Chondrocyte (in vitro differentiated cells): ENCODE measurements at regions not wholly inside any gene's neighbourhood (a gene's known extent, or its start where the extent isn't known, plus 50 kb on each side); places are given as distances from the start of the nearest gene placed in this dataset.

Experiments used
- DNase-seq: peaks from one replicate; pipeline ENCODE4 v3.0.0; 2021; ENCODE audit warnings: mixed read lengths, low spot score
- H3K27ac Mint-ChIP-seq: one replicate; pipeline ENCODE4 v1.8.0; 2021; ENCODE audit warnings: mild to moderate bottlenecking, moderate library complexity, mixed read lengths; ENCODE audit not compliant: unreplicated experiment
- H3K27me3 Mint-ChIP-seq: 2 replicates; pipeline ENCODE4 v1.8.0; 2021; ENCODE audit warnings: low read depth, mixed read lengths
- H3K36me3 Mint-ChIP-seq: 2 replicates; pipeline ENCODE4 v1.8.0; 2021; ENCODE audit warnings: low read depth, mixed read lengths
- H3K4me1 Mint-ChIP-seq: 2 replicates; pipeline ENCODE4 v1.8.0; 2021; ENCODE audit warnings: low read depth, mild to moderate bottlenecking, mixed read lengths
- H3K4me3 Mint-ChIP-seq: one replicate; pipeline ENCODE4 v1.8.0; 2021; ENCODE audit warnings: mild to moderate bottlenecking, moderate library complexity, mixed read lengths; ENCODE audit not compliant: unreplicated experiment
- H3K9me3 Mint-ChIP-seq: 2 replicates; pipeline ENCODE4 v1.8.0; 2021; ENCODE audit warnings: low read depth, mixed read lengths
- CTCF ChIP-seq: fragments of 200-600 bp; sonication (generic); IDR thresholded peaks from 2 replicates; pipeline ENCODE4 v1.5.0; 2021; ENCODE audit warnings: antibody characterized with exemption, mild to moderate bottlenecking, moderate library complexity

- DNase-seq = no peak
- Mint-ChIP-seq H3K36me3 (no peaks in the 10 kb centered on the region), H3K4me3 (no peak overlapping the region), H3K27me3 (no peaks in the 10 kb centered on the region), H3K4me1 (no peaks in the 10 kb centered on the region), H3K27ac (no peak overlapping the region), H3K9me3 (peaks cover 8% of the 10 kb centered on the region)
- no peak for TF ChIP-seq CTCF
Measured at GRCh38 chr21:20259031-20259867, 739.0 kb upstream of the NCAM2 start.

GRCh38 chr21:20260124-20260523, 738.1 kb upstream of the NCAM2 start:
- TF ChIP-seq CTCF = no peak
- DNase-seq = no peak
- H3K4me3 Mint-ChIP-seq = no peak overlapping the region
- peaks cover 12% of the 10 kb centered on the region for H3K9me3 Mint-ChIP-seq
- no peaks in the 10 kb centered on the region for H3K4me1 Mint-ChIP-seq
- H3K36me3 Mint-ChIP-seq = no peaks in the 10 kb centered on the region
- no peaks in the 10 kb centered on the region for H3K27me3 Mint-ChIP-seq
- H3K27ac Mint-ChIP-seq = no peak overlapping the region

- Mint-ChIP-seq H3K36me3 (no peaks in the 10 kb centered on the region), H3K27ac (no peak overlapping the region), H3K4me3 (no peak overlapping the region), H3K27me3 (no peaks in the 10 kb centered on the region), H3K4me1 (no peaks in the 10 kb centered on the region), H3K9me3 (peaks cover 12% of the 10 kb centered on the region)
- TF ChIP-seq CTCF = no peak
- no peak for DNase-seq
Measured at GRCh38 chr21:20261364-20261763, 736.8 kb upstream of the NCAM2 start.

GRCh38 chr21:20265707-20266440, 732.3 kb upstream of the NCAM2 start:
- Mint-ChIP-seq H3K36me3 (no peaks in the 10 kb centered on the region), H3K4me1 (no peaks in the 10 kb centered on the region), H3K4me3 (no peak overlapping the region), H3K27ac (no peak overlapping the region), H3K9me3 (peaks cover 12% of the 10 kb centered on the region), H3K27me3 (no peaks in the 10 kb centered on the region)
- no peak for DNase-seq
- TF ChIP-seq CTCF = no peak

GRCh38 chr21:20266441-20266710, 731.8 kb upstream of the NCAM2 start:
- Mint-ChIP-seq H3K4me1 (no peaks in the 10 kb centered on the region), H3K4me3 (no peak overlapping the region), H3K27me3 (no peaks in the 10 kb centered on the region), H3K27ac (no peak overlapping the region), H3K36me3 (no peaks in the 10 kb centered on the region), H3K9me3 (peaks cover 14% of the 10 kb centered on the region)
- DNase-seq = no peak
- TF ChIP-seq CTCF = no peak
